GM12891 (cell line): ENCODE measurements at regions not wholly inside any gene's neighbourhood (a gene's known extent, or its start where the extent isn't known, plus 50 kb on each side); places are given as distances from the start of the nearest gene placed in this dataset.

Source experiments
- POLR2A ChIP-seq: IDR thresholded peaks from 2 replicates; pipeline ENCODE4 v1.6.1; 2011; ENCODE audit warnings: low read depth, low read length, control low read depth
- POLR2AphosphoS5 ChIP-seq: IDR thresholded peaks from 2 replicates; pipeline ENCODE4 v1.6.1; 2011; ENCODE audit warnings: low read depth, low read length, control low read depth
- POU2F2 ChIP-seq: IDR thresholded peaks from 2 replicates; pipeline ENCODE4 v1.6.1; 2011; ENCODE audit warnings: low read depth, mild to moderate bottlenecking, control low read depth, low read length, moderate library complexity
- SPI1 ChIP-seq: IDR thresholded peaks from 2 replicates; pipeline ENCODE4 v1.6.1; 2011; ENCODE audit warnings: low read depth, low read length, control low read depth
- TAF1 ChIP-seq: IDR thresholded peaks from 2 replicates; pipeline ENCODE4 v1.6.1; 2011; ENCODE audit warnings: low read depth, low read length, control low read depth

GRCh38 chr1:8090241-8090702 is 64.2 kb upstream of the ERRFI1 start:
- no peak for TF ChIP-seq POLR2A
- no peak for TF ChIP-seq TAF1
- no peak for TF ChIP-seq POLR2AphosphoS5
- TF ChIP-seq POU2F2 = no peak
- TF ChIP-seq SPI1 = no peak
